ENCODE measurements at regions not wholly inside any gene's neighbourhood (a gene's known extent, or its start where the extent isn't known, plus 50 kb on each side); places are given as distances from the start of the nearest gene placed in this dataset.

DNA sequence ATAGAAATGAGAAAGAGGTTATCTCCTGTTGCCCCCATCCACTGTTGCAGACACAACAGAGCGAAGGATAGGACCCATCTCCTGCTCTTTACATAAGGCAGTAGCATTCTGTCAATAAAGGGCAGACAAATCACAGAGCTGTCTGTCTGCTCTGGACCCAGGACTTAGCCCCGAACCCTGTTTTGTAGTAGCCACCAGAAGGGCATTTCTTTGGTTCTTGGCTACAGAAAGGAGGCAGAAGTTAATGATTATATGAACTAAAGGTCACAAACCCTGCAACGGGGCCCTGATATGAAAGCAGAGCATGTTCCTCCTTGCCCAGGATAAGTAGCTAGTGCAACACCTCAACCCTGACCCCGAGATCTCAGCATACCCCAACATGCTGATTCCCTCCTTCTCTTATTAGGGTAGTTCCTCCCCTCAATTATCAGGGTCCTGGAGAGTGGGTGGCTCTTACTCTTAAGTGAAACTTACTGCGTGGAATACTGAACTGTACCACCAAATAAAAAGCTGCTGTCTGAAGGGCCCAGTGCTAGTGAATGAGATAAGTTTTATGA is 680.4 kb upstream of the SPRY2 start:
- Mint-ChIP-seq H3K4me1 (no peaks in the 10 kb centered on the region), H3K27me3 (ENCODE audit: insufficient read depth, low read depth, poor library complexity) (no peaks in the 10 kb centered on the region), H3K9me3 (no peaks in the 10 kb centered on the region), H3K27ac (no peak overlapping the region), H3K4me3 (no peak overlapping the region), H3K36me3 (ENCODE audit: low read depth) (no peaks in the 10 kb centered on the region)
- Histone ChIP-seq H3K27ac (ENCODE audit: low read depth) (no peak overlapping the region), H3K4me3 (no peak overlapping the region), H3K36me3 (ENCODE audit: insufficient read depth) (no peaks in the 10 kb centered on the region), H3K79me2 (replicated peaks; ENCODE audit: insufficient read depth) (no peaks in the 10 kb centered on the region), H4K20me1 (replicated peaks; ENCODE audit: insufficient read depth) (no peaks in the 10 kb centered on the region), H3K4me2 (no peak overlapping the region), H2AFZ (no peak overlapping the region), H3K27me3 (ENCODE audit: insufficient read depth) (no peaks in the 10 kb centered on the region), H3K4me1 (ENCODE audit: insufficient read depth) (no peaks in the 10 kb centered on the region), H3K9me2 (ENCODE audit: insufficient read depth) (no peaks in the 10 kb centered on the region), H3F3A (replicated peaks; ENCODE audit: low read depth) (no peaks in the 10 kb centered on the region)
- TF ChIP-seq CREB1 (CRISPR knock-in tag; IDR thresholded peaks at IDR 0.05; ENCODE audit: low read depth), result no peak
- TF ChIP-seq, protein P1, sequence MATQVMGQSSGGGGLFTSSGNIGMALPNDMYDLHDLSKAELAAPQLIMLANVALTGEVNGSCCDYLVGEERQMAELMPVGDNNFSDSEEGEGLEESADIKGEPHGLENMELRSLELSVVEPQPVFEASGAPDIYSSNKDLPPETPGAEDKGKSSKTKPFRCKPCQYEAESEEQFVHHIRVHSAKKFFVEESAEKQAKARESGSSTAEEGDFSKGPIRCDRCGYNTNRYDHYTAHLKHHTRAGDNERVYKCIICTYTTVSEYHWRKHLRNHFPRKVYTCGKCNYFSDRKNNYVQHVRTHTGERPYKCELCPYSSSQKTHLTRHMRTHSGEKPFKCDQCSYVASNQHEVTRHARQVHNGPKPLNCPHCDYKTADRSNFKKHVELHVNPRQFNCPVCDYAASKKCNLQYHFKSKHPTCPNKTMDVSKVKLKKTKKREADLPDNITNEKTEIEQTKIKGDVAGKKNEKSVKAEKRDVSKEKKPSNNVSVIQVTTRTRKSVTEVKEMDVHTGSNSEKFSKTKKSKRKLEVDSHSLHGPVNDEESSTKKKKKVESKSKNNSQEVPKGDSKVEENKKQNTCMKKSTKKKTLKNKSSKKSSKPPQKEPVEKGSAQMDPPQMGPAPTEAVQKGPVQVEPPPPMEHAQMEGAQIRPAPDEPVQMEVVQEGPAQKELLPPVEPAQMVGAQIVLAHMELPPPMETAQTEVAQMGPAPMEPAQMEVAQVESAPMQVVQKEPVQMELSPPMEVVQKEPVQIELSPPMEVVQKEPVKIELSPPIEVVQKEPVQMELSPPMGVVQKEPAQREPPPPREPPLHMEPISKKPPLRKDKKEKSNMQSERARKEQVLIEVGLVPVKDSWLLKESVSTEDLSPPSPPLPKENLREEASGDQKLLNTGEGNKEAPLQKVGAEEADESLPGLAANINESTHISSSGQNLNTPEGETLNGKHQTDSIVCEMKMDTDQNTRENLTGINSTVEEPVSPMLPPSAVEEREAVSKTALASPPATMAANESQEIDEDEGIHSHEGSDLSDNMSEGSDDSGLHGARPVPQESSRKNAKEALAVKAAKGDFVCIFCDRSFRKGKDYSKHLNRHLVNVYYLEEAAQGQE (IDR thresholded peaks at IDR 0.05; ENCODE audit: unreplicated experiment), result no peak
- TF ChIP-seq EZH2 (IDR thresholded peaks at IDR 0.05; ENCODE audit: low read depth, unreplicated experiment), result no peak
- TF ChIP-seq NANOG (IDR thresholded peaks at IDR 0.05; ENCODE audit: borderline replicate concordance), result no peak
- TF ChIP-seq EZH2phosphoT487 (IDR thresholded peaks at IDR 0.05; ENCODE audit: unreplicated experiment), result no peak
- TF ChIP-seq ZNF114 (CRISPR knock-in tag; IDR thresholded peaks at IDR 0.05), result no peak
- TF ChIP-seq, protein P2, sequence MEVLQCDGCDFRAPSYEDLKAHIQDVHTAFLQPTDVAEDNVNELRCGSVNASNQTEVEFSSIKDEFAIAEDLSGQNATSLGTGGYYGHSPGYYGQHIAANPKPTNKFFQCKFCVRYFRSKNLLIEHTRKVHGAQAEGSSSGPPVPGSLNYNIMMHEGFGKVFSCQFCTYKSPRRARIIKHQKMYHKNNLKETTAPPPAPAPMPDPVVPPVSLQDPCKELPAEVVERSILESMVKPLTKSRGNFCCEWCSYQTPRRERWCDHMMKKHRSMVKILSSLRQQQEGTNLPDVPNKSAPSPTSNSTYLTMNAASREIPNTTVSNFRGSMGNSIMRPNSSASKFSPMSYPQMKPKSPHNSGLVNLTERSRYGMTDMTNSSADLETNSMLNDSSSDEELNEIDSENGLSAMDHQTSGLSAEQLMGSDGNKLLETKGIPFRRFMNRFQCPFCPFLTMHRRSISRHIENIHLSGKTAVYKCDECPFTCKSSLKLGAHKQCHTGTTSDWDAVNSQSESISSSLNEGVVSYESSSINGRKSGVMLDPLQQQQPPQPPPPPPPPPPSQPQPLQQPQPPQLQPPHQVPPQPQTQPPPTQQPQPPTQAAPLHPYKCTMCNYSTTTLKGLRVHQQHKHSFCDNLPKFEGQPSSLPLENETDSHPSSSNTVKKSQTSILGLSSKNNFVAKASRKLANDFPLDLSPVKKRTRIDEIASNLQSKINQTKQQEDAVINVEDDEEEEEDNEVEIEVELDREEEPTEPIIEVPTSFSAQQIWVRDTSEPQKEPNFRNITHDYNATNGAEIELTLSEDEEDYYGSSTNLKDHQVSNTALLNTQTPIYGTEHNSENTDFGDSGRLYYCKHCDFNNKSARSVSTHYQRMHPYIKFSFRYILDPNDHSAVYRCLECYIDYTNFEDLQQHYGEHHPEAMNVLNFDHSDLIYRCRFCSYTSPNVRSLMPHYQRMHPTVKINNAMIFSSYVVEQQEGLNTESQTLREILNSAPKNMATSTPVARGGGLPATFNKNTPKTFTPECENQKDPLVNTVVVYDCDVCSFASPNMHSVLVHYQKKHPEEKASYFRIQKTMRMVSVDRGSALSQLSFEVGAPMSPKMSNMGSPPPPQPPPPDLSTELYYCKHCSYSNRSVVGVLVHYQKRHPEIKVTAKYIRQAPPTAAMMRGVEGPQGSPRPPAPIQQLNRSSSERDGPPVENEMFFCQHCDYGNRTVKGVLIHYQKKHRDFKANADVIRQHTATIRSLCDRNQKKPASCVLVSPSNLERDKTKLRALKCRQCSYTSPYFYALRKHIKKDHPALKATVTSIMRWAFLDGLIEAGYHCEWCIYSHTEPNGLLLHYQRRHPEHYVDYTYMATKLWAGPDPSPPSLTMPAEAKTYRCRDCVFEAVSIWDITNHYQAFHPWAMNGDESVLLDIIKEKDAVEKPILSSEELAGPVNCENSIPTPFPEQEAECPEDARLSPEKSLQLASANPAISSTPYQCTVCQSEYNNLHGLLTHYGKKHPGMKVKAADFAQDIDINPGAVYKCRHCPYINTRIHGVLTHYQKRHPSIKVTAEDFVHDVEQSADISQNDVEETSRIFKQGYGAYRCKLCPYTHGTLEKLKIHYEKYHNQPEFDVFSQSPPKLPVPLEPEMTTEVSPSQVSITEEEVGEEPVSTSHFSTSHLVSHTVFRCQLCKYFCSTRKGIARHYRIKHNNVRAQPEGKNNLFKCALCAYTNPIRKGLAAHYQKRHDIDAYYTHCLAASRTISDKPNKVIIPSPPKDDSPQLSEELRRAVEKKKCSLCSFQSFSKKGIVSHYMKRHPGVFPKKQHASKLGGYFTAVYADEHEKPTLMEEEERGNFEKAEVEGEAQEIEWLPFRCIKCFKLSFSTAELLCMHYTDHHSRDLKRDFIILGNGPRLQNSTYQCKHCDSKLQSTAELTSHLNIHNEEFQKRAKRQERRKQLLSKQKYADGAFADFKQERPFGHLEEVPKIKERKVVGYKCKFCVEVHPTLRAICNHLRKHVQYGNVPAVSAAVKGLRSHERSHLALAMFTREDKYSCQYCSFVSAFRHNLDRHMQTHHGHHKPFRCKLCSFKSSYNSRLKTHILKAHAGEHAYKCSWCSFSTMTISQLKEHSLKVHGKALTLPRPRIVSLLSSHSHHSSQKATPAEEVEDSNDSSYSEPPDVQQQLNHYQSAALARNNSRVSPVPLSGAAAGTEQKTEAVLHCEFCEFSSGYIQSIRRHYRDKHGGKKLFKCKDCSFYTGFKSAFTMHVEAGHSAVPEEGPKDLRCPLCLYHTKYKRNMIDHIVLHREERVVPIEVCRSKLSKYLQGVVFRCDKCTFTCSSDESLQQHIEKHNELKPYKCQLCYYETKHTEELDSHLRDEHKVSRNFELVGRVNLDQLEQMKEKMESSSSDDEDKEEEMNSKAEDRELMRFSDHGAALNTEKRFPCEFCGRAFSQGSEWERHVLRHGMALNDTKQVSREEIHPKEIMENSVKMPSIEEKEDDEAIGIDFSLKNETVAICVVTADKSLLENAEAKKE (CRISPR knock-in tag; IDR thresholded peaks at IDR 0.05), result no peak
- TF ChIP-seq, protein P3, sequence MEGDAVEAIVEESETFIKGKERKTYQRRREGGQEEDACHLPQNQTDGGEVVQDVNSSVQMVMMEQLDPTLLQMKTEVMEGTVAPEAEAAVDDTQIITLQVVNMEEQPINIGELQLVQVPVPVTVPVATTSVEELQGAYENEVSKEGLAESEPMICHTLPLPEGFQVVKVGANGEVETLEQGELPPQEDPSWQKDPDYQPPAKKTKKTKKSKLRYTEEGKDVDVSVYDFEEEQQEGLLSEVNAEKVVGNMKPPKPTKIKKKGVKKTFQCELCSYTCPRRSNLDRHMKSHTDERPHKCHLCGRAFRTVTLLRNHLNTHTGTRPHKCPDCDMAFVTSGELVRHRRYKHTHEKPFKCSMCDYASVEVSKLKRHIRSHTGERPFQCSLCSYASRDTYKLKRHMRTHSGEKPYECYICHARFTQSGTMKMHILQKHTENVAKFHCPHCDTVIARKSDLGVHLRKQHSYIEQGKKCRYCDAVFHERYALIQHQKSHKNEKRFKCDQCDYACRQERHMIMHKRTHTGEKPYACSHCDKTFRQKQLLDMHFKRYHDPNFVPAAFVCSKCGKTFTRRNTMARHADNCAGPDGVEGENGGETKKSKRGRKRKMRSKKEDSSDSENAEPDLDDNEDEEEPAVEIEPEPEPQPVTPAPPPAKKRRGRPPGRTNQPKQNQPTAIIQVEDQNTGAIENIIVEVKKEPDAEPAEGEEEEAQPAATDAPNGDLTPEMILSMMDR (conservative IDR thresholded peaks at IDR 0.05; ENCODE audit: low read depth in 2 of 2), result no peak
- no peak for TF ChIP-seq POLR2AphosphoS5 (IDR thresholded peaks at IDR 0.05; ENCODE audit: low read depth)
- no peak for ATAC-seq
- DNase-seq (ENCODE audit: low spot score), result no peak
